ENCODE measurements at regions not wholly inside any gene's neighbourhood (a gene's known extent, or its start where the extent isn't known, plus 50 kb on each side); places are given as distances from the start of the nearest gene placed in this dataset.

- H3K4me3 ChIP-seq (ENCODE audit: low read depth, low read length), result no peak overlapping the region
- H3K4me1 ChIP-seq (ENCODE audit: control insufficient read depth, insufficient read depth, low read length), result no peaks in the 10 kb centered on the region
- no peaks in the 10 kb centered on the region for H3K36me3 ChIP-seq (ENCODE audit: control insufficient read depth, insufficient read depth, low read length)
- no peaks in the 10 kb centered on the region for H3K9me3 ChIP-seq (ENCODE audit: control insufficient read depth, insufficient read depth, low read length)
- no peaks in the 10 kb centered on the region for H3K27me3 ChIP-seq (ENCODE audit: control insufficient read depth, insufficient read depth, low read length)
- no peak overlapping the region for H3K9ac ChIP-seq (ENCODE audit: low read depth, low read length)
- H3K27ac ChIP-seq (ENCODE audit: low read depth, low read length), result no peak overlapping the region
Measured at GRCh38 chr7:84393786-84394185, 199.2 kb upstream of the SEMA3A start.

- Histone ChIP-seq H3K36me3 (ENCODE audit: control insufficient read depth, insufficient read depth, low read length) (no peaks in the 10 kb centered on the region), H3K27ac (ENCODE audit: low read depth, low read length) (no peak overlapping the region), H3K9ac (ENCODE audit: low read depth, low read length) (no peak overlapping the region), H3K4me3 (ENCODE audit: low read depth, low read length) (no peak overlapping the region), H3K9me3 (ENCODE audit: control insufficient read depth, insufficient read depth, low read length) (no peaks in the 10 kb centered on the region), H3K4me1 (ENCODE audit: control insufficient read depth, insufficient read depth, low read length) (no peaks in the 10 kb centered on the region), H3K27me3 (ENCODE audit: control insufficient read depth, insufficient read depth, low read length) (no peaks in the 10 kb centered on the region)
Measured at GRCh38 chr7:84390845-84391244, 196.3 kb upstream of the SEMA3A start.

- no peaks in the 10 kb centered on the region for H3K36me3 ChIP-seq (ENCODE audit: control insufficient read depth, insufficient read depth, low read length)
- no peaks in the 10 kb centered on the region for H3K4me1 ChIP-seq (ENCODE audit: control insufficient read depth, insufficient read depth, low read length)
- no peak overlapping the region for H3K27ac ChIP-seq (ENCODE audit: low read depth, low read length)
- H3K9ac ChIP-seq (ENCODE audit: low read depth, low read length), result no peak overlapping the region
- no peaks in the 10 kb centered on the region for H3K27me3 ChIP-seq (ENCODE audit: control insufficient read depth, insufficient read depth, low read length)
- H3K9me3 ChIP-seq (ENCODE audit: control insufficient read depth, insufficient read depth, low read length), result no peaks in the 10 kb centered on the region
- no peak overlapping the region for H3K4me3 ChIP-seq (ENCODE audit: low read depth, low read length)
Measured at GRCh38 chr7:84389242-84389641, 194.7 kb upstream of the SEMA3A start.

GRCh38 chr7:84387595-84387994 lies 193.0 kb upstream of the SEMA3A start:
- Histone ChIP-seq H3K9me3 (ENCODE audit: control insufficient read depth, insufficient read depth, low read length) (no peaks in the 10 kb centered on the region), H3K9ac (ENCODE audit: low read depth, low read length) (no peak overlapping the region), H3K27ac (ENCODE audit: low read depth, low read length) (no peak overlapping the region), H3K4me1 (ENCODE audit: control insufficient read depth, insufficient read depth, low read length) (no peaks in the 10 kb centered on the region), H3K27me3 (ENCODE audit: control insufficient read depth, insufficient read depth, low read length) (no peaks in the 10 kb centered on the region), H3K4me3 (ENCODE audit: low read depth, low read length) (no peak overlapping the region), H3K36me3 (ENCODE audit: control insufficient read depth, insufficient read depth, low read length) (no peaks in the 10 kb centered on the region)

GRCh38 chr7:84384417-84384816 lies 189.8 kb upstream of the SEMA3A start:
- H3K4me1 ChIP-seq (ENCODE audit: control insufficient read depth, insufficient read depth, low read length), result no peaks in the 10 kb centered on the region
- no peak overlapping the region for H3K27ac ChIP-seq (ENCODE audit: low read depth, low read length)
- H3K36me3 ChIP-seq (ENCODE audit: control insufficient read depth, insufficient read depth, low read length), result no peaks in the 10 kb centered on the region
- H3K27me3 ChIP-seq (ENCODE audit: control insufficient read depth, insufficient read depth, low read length), result no peaks in the 10 kb centered on the region
- no peak overlapping the region for H3K9ac ChIP-seq (ENCODE audit: low read depth, low read length)
- no peak overlapping the region for H3K4me3 ChIP-seq (ENCODE audit: low read depth, low read length)
- H3K9me3 ChIP-seq (ENCODE audit: control insufficient read depth, insufficient read depth, low read length), result no peaks in the 10 kb centered on the region

GRCh38 chr7:84379446-84379845 lies 184.9 kb upstream of the SEMA3A start:
- H3K27me3 ChIP-seq (ENCODE audit: control insufficient read depth, insufficient read depth, low read length), result no peaks in the 10 kb centered on the region
- no peak overlapping the region for H3K4me3 ChIP-seq (ENCODE audit: low read depth, low read length)
- H3K27ac ChIP-seq (ENCODE audit: low read depth, low read length), result no peak overlapping the region
- H3K9me3 ChIP-seq (ENCODE audit: control insufficient read depth, insufficient read depth, low read length), result no peaks in the 10 kb centered on the region
- H3K4me1 ChIP-seq (ENCODE audit: control insufficient read depth, insufficient read depth, low read length), result no peaks in the 10 kb centered on the region
- no peaks in the 10 kb centered on the region for H3K36me3 ChIP-seq (ENCODE audit: control insufficient read depth, insufficient read depth, low read length)
- H3K9ac ChIP-seq (ENCODE audit: low read depth, low read length), result no peak overlapping the region

- Histone ChIP-seq H3K9me3 (ENCODE audit: control insufficient read depth, insufficient read depth, low read length) (no peaks in the 10 kb centered on the region), H3K27ac (ENCODE audit: low read depth, low read length) (no peak overlapping the region), H3K9ac (ENCODE audit: low read depth, low read length) (no peak overlapping the region)
Measured at GRCh38 chr7:84372712-84373111, 178.1 kb upstream of the SEMA3A start.

GRCh38 chr7:84372155-84372621 lies 177.6 kb upstream of the SEMA3A start:
- H3K27me3 ChIP-seq (ENCODE audit: control insufficient read depth, insufficient read depth, low read length), result no peaks in the 10 kb centered on the region
- no peaks in the 10 kb centered on the region for H3K36me3 ChIP-seq (ENCODE audit: control insufficient read depth, insufficient read depth, low read length)
- H3K27ac ChIP-seq (ENCODE audit: low read depth, low read length), result no peak overlapping the region
- H3K4me3 ChIP-seq (ENCODE audit: low read depth, low read length), result no peak overlapping the region
- H3K9ac ChIP-seq (ENCODE audit: low read depth, low read length), result no peak overlapping the region
- no peaks in the 10 kb centered on the region for H3K9me3 ChIP-seq (ENCODE audit: control insufficient read depth, insufficient read depth, low read length)
- H3K4me1 ChIP-seq (ENCODE audit: control insufficient read depth, insufficient read depth, low read length), result no peaks in the 10 kb centered on the region

More at GRCh38 chr7:84372712-84373111, 178.1 kb upstream of the SEMA3A start:
- no peaks in the 10 kb centered on the region for H3K36me3 ChIP-seq (ENCODE audit: control insufficient read depth, insufficient read depth, low read length)
- no peaks in the 10 kb centered on the region for H3K27me3 ChIP-seq (ENCODE audit: control insufficient read depth, insufficient read depth, low read length)
- H3K4me1 ChIP-seq (ENCODE audit: control insufficient read depth, insufficient read depth, low read length), result no peaks in the 10 kb centered on the region
- no peak overlapping the region for H3K4me3 ChIP-seq (ENCODE audit: low read depth, low read length)

GRCh38 chr7:84370114-84370513 lies 175.5 kb upstream of the SEMA3A start:
- no peaks in the 10 kb centered on the region for H3K36me3 ChIP-seq (ENCODE audit: control insufficient read depth, insufficient read depth, low read length)
- H3K4me1 ChIP-seq (ENCODE audit: control insufficient read depth, insufficient read depth, low read length), result no peaks in the 10 kb centered on the region
- no peaks in the 10 kb centered on the region for H3K9me3 ChIP-seq (ENCODE audit: control insufficient read depth, insufficient read depth, low read length)
- H3K27ac ChIP-seq (ENCODE audit: low read depth, low read length), result no peak overlapping the region
- no peak overlapping the region for H3K4me3 ChIP-seq (ENCODE audit: low read depth, low read length)
- H3K27me3 ChIP-seq (ENCODE audit: control insufficient read depth, insufficient read depth, low read length), result no peaks in the 10 kb centered on the region
- H3K9ac ChIP-seq (ENCODE audit: low read depth, low read length), result no peak overlapping the region

- no peaks in the 10 kb centered on the region for H3K9me3 ChIP-seq (ENCODE audit: control insufficient read depth, insufficient read depth, low read length)
- H3K4me1 ChIP-seq (ENCODE audit: control insufficient read depth, insufficient read depth, low read length), result peaks cover 9% of the 10 kb centered on the region; the same call in 1 of the 2 replicates
- H3K27me3 ChIP-seq (ENCODE audit: control insufficient read depth, insufficient read depth, low read length), result no peaks in the 10 kb centered on the region
Measured at GRCh38 chr7:84368122-84368521, 173.5 kb upstream of the SEMA3A start.

GRCh38 chr7:84364708-84365107 lies 170.1 kb upstream of the SEMA3A start:
- no peaks in the 10 kb centered on the region for H3K27me3 ChIP-seq (ENCODE audit: control insufficient read depth, insufficient read depth, low read length)
- no peaks in the 10 kb centered on the region for H3K36me3 ChIP-seq (ENCODE audit: control insufficient read depth, insufficient read depth, low read length)
- no peak overlapping the region for H3K9ac ChIP-seq (ENCODE audit: low read depth, low read length)
- H3K4me1 ChIP-seq (ENCODE audit: control insufficient read depth, insufficient read depth, low read length), result peaks cover 9% of the 10 kb centered on the region; the same call in 1 of the 2 replicates
- no peaks in the 10 kb centered on the region for H3K9me3 ChIP-seq (ENCODE audit: control insufficient read depth, insufficient read depth, low read length)
- H3K4me3 ChIP-seq (ENCODE audit: low read depth, low read length), result no peak overlapping the region
- H3K27ac ChIP-seq (ENCODE audit: low read depth, low read length), result no peak overlapping the region

More at GRCh38 chr7:84368122-84368521, 173.5 kb upstream of the SEMA3A start:
- H3K27ac ChIP-seq (ENCODE audit: low read depth, low read length), result no peak overlapping the region
- H3K9ac ChIP-seq (ENCODE audit: low read depth, low read length), result no peak overlapping the region
- H3K36me3 ChIP-seq (ENCODE audit: control insufficient read depth, insufficient read depth, low read length), result no peaks in the 10 kb centered on the region
- no peak overlapping the region for H3K4me3 ChIP-seq (ENCODE audit: low read depth, low read length)

- Histone ChIP-seq H3K27me3 (ENCODE audit: control insufficient read depth, insufficient read depth, low read length) (no peaks in the 10 kb centered on the region), H3K9me3 (ENCODE audit: control insufficient read depth, insufficient read depth, low read length) (no peaks in the 10 kb centered on the region), H3K36me3 (ENCODE audit: control insufficient read depth, insufficient read depth, low read length) (no peaks in the 10 kb centered on the region), H3K4me1 (ENCODE audit: control insufficient read depth, insufficient read depth, low read length) (peaks cover 9% of the 10 kb centered on the region; the same call in 1 of the 2 replicates), H3K9ac (ENCODE audit: low read depth, low read length) (no peak overlapping the region), H3K27ac (ENCODE audit: low read depth, low read length) (no peak overlapping the region), H3K4me3 (ENCODE audit: low read depth, low read length) (no peak overlapping the region)
Measured at GRCh38 chr7:84363741-84364140, 169.2 kb upstream of the SEMA3A start.
